H1 (cell line): ENCODE measurements at regions not wholly inside any gene's neighbourhood (a gene's known extent, or its start where the extent isn't known, plus 50 kb on each side); places are given as distances from the start of the nearest gene placed in this dataset.

Source experiments
- CTCF ChIA-PET: fragments of 300-600 bp; sonication (Branson Sonifier 250); formaldehyde crosslinking; loops from one replicate; lab custom pipeline; 2021; ENCODE audit not compliant: partially characterized antibody; lab: Charles Lee
- POLR2A ChIA-PET: fragments of 300-600 bp; sonication (Branson Sonifier 250); formaldehyde crosslinking; loops from one replicate; lab custom pipeline; 2021; ENCODE audit warnings: inconsistent platforms; ENCODE audit not compliant: partially characterized antibody; lab: Charles Lee
- DNase-seq, 2 experiments: peaks; one replicate each; pipeline versions ENCODE4 v3.0.0 to v3.0.0-alpha.2; 2010 to 2022; ENCODE audit warnings: low spot score in 2 of 2, low read depth in 1 of 2, mixed read lengths in 1 of 2
- FAIRE-seq: peaks from 2 replicates; lab custom pipeline; 2011; peaks lifted over from hg19 to GRCh38; lab: Jason Lieb, UNC
- H2AFZ ChIP-seq: 2 replicates; pipeline ENCODE4 v1.8.1; 2012; ENCODE audit warnings: low read length, inconsistent platforms
- H2AK5ac ChIP-seq: 2 replicates; pipeline ENCODE4 v1.6.1; 2013; ENCODE audit warnings: low read depth, low read length
- H2BK120ac ChIP-seq: replicated peaks from 2 replicates; pipeline ENCODE3; 2013; ENCODE audit warnings: low read depth, low read length, inconsistent platforms
- H2BK12ac ChIP-seq: 2 replicates; pipeline ENCODE4 v1.6.1; 2013; ENCODE audit warnings: low read depth, low read length
- H2BK15ac ChIP-seq: 2 replicates; pipeline ENCODE4 v1.6.1; 2013; ENCODE audit warnings: low read length
- H2BK20ac ChIP-seq: 2 replicates; pipeline ENCODE4 v1.6.1; 2013; ENCODE audit warnings: low read length
- H2BK5ac ChIP-seq: 2 replicates; pipeline ENCODE4 v1.6.1; 2013; ENCODE audit warnings: low read depth, low read length
- H3K14ac ChIP-seq: 2 replicates; pipeline ENCODE4 v1.6.1; 2013; ENCODE audit warnings: inconsistent platforms; ENCODE audit not compliant: insufficient read length
- H3K18ac ChIP-seq: 2 replicates; pipeline ENCODE4 v1.6.1; 2013; ENCODE audit warnings: low read length; ENCODE audit errors: extremely low read depth
- H3K23ac ChIP-seq: 2 replicates; pipeline ENCODE4 v1.6.1; 2013; ENCODE audit warnings: inconsistent platforms; ENCODE audit not compliant: insufficient read length
- H3K23me2 ChIP-seq: 2 replicates; pipeline ENCODE4 v1.6.1; 2013; ENCODE audit warnings: low read depth, low read length
- H3K27ac ChIP-seq: 2 replicates; pipeline ENCODE4 v1.6.1; 2011; ENCODE audit warnings: low read depth, low read length, inconsistent platforms
- H3K27me3 ChIP-seq, 4 experiments: replicated peaks in 1 of 4; 1 replicate in 1 of 4; 2 replicates in 3 of 4; pipeline versions ENCODE4 v1.6.1 to v1.8.1; 2011 to 2013; ENCODE audit warnings: low read length in 3 of 4, mild to moderate bottlenecking in 3 of 4, inconsistent platforms in 2 of 4, mixed read lengths in 2 of 4, moderate library complexity in 1 of 4; ENCODE audit not compliant: control insufficient read depth in 3 of 4, insufficient read depth in 3 of 4; ENCODE audit errors: extremely low read depth in 1 of 4
- H3K36me3 ChIP-seq, 4 experiments: 2 replicates each; pipeline versions ENCODE4 v1.6.1 to v1.8.1; 2011 to 2013; ENCODE audit warnings: mild to moderate bottlenecking in 4 of 4, low read length in 3 of 4, moderate library complexity in 2 of 4, control low read depth in 1 of 4, inconsistent platforms in 1 of 4; ENCODE audit not compliant: insufficient read depth in 4 of 4, control insufficient read depth in 2 of 4
- H3K4ac ChIP-seq: replicated peaks from 2 replicates; pipeline ENCODE3; 2013; ENCODE audit warnings: low read length, low read depth, mixed read lengths, inconsistent platforms; ENCODE audit not compliant: insufficient read length
- H3K4me1 ChIP-seq, 4 experiments: replicated peaks in 1 of 4; 1 replicate in 1 of 4; 2 replicates in 3 of 4; pipeline versions ENCODE4 v1.6.1 to v1.8.1; 2011 to 2013; ENCODE audit warnings: low read length in 3 of 4, inconsistent platforms in 2 of 4, mixed read lengths in 1 of 4; ENCODE audit not compliant: insufficient read depth in 4 of 4, control insufficient read depth in 3 of 4
- H3K4me2 ChIP-seq, 2 experiments: 2 replicates each; pipeline versions ENCODE4 v1.6.1 to v1.8.1; 2011 to 2013; ENCODE audit warnings: low read depth in 2 of 2, low read length in 2 of 2, control low read depth in 1 of 2, inconsistent platforms in 1 of 2, mild to moderate bottlenecking in 1 of 2; ENCODE audit not compliant: insufficient read depth in 1 of 2
- H3K4me3 ChIP-seq, 4 experiments: fragments of 200-600, 300-600 bp in 1 of 4; sonication (generic), shearing (Covaris generic), sonication (Bioruptor Twin) in 1 of 4; 2 replicates each; pipeline versions ENCODE4 v1.5.1 to v1.8.1; 2011 to 2016; ENCODE audit warnings: low read length in 4 of 4, low read depth in 3 of 4, control low read depth in 2 of 4, inconsistent platforms in 2 of 4, mild to moderate bottlenecking in 2 of 4, mixed read lengths in 1 of 4, moderate library complexity in 1 of 4; ENCODE audit not compliant: insufficient read depth in 2 of 4; ENCODE audit errors: extremely low read depth in 1 of 4
- H3K56ac ChIP-seq: replicated peaks from 2 replicates; pipeline ENCODE3; 2013; ENCODE audit warnings: low read depth, mild to moderate bottlenecking, mixed read lengths, low read length, inconsistent platforms; ENCODE audit not compliant: insufficient read length
- H3K79me1 ChIP-seq: 2 replicates; pipeline ENCODE4 v1.6.1; 2013; ENCODE audit warnings: low read depth, low read length, control low read depth
- H3K79me2 ChIP-seq, 2 experiments: 2 replicates each; pipeline versions ENCODE4 v1.6.1 to v1.8.1; 2012 to 2013; ENCODE audit warnings: low read length in 2 of 2, mild to moderate bottlenecking in 2 of 2, inconsistent platforms in 1 of 2; ENCODE audit not compliant: insufficient read depth in 2 of 2, control insufficient read depth in 1 of 2
- H3K9ac ChIP-seq, 4 experiments: replicated peaks in 1 of 4; 1 replicate in 1 of 4; 2 replicates in 3 of 4; pipeline versions ENCODE4 v1.6.1 to v1.8.1; 2011 to 2013; ENCODE audit warnings: low read depth in 3 of 4, low read length in 3 of 4, control low read depth in 2 of 4, mild to moderate bottlenecking in 2 of 4, moderate library complexity in 2 of 4, inconsistent platforms in 1 of 4; ENCODE audit errors: extremely low read depth in 1 of 4
- H3K9me3 ChIP-seq, 2 experiments: 2 replicates each; pipeline versions ENCODE4 v1.6.1 to v1.8.1; 2012 to 2013; ENCODE audit warnings: mild to moderate bottlenecking in 2 of 2, moderate library complexity in 2 of 2, control low read depth in 1 of 2, inconsistent platforms in 1 of 2, low read depth in 1 of 2, low read length in 1 of 2, mixed read lengths in 1 of 2; ENCODE audit not compliant: insufficient read depth in 2 of 2
- H4K20me1 ChIP-seq, 2 experiments: replicated peaks in 1 of 2; 2 replicates each; pipeline versions ENCODE3 to v1.8.1; 2011 to 2013; ENCODE audit warnings: inconsistent platforms in 2 of 2, low read length in 2 of 2, mild to moderate bottlenecking in 1 of 2; ENCODE audit not compliant: insufficient read depth in 2 of 2, control insufficient read depth in 1 of 2
- H4K5ac ChIP-seq: 2 replicates; pipeline ENCODE4 v1.6.1; 2013; ENCODE audit warnings: low read length, low read depth, mixed read lengths, inconsistent platforms; ENCODE audit not compliant: insufficient read length
- H4K8ac ChIP-seq: 2 replicates; pipeline ENCODE4 v1.8.0; 2013; ENCODE audit warnings: mild to moderate bottlenecking, moderate library complexity, low read length, inconsistent platforms; ENCODE audit not compliant: insufficient read depth; ENCODE audit errors: extremely low read depth
- H4K91ac ChIP-seq: replicated peaks from 2 replicates; pipeline ENCODE3; 2013; ENCODE audit warnings: low read length, mixed read lengths, inconsistent platforms; ENCODE audit not compliant: insufficient read length
- ASH2L ChIP-seq: fragments of 200-600, 300-600 bp; sonication (generic); IDR thresholded peaks from one replicate; pipeline ENCODE4 v1.7.1; 2017; ENCODE audit warnings: low read length
- CHD1 ChIP-seq: IDR thresholded peaks from 2 replicates; pipeline ENCODE4 v1.6.1; 2012; ENCODE audit warnings: low read depth, low read length, improper control_type of control experiment
- KDM4A ChIP-seq: IDR thresholded peaks from one replicate; pipeline ENCODE4 v1.7.1; 2012; ENCODE audit warnings: low read depth, mild to moderate bottlenecking, moderate library complexity, low read length, inconsistent platforms; ENCODE audit not compliant: severe bottlenecking
- MAFK ChIP-seq: IDR thresholded peaks from 2 replicates; pipeline ENCODE4 v1.6.1; 2012; ENCODE audit warnings: low read depth, mild to moderate bottlenecking, improper control_type of control experiment, low read length
- POLR2A ChIP-seq, 2 experiments: IDR thresholded peaks; 1 replicate in 1 of 2; 2 replicates in 1 of 2; pipeline ENCODE4 v1.6.1; 2011; ENCODE audit warnings: low read depth in 2 of 2, low read length in 2 of 2, mild to moderate bottlenecking in 2 of 2; ENCODE audit errors: control extremely low read depth in 1 of 2
- SIRT6 ChIP-seq: IDR thresholded peaks from one replicate; pipeline ENCODE4 v1.7.1; 2012; ENCODE audit warnings: low read length, inconsistent platforms
- SP1 ChIP-seq: IDR thresholded peaks from 2 replicates; pipeline ENCODE4 v1.6.1; 2011; ENCODE audit warnings: low read depth, low read length
- SP2 ChIP-seq: IDR thresholded peaks from 2 replicates; pipeline ENCODE4 v1.6.1; 2012; ENCODE audit warnings: mild to moderate bottlenecking, low read length, inconsistent platforms
- TEAD4 ChIP-seq: IDR thresholded peaks from 2 replicates; pipeline ENCODE4 v1.6.1; 2012; ENCODE audit warnings: low read depth, low read length, inconsistent platforms, mixed read lengths
- USF2 ChIP-seq: IDR thresholded peaks from 2 replicates; pipeline ENCODE4 v1.6.1; 2011; ENCODE audit warnings: low read length, improper control_type of control experiment
- YY1 ChIP-seq: IDR thresholded peaks from 2 replicates; pipeline ENCODE4 v1.6.1; 2011; ENCODE audit warnings: low read depth, mild to moderate bottlenecking, low read length
- ZNF274 ChIP-seq: IDR thresholded peaks from 2 replicates; pipeline ENCODE4 v1.7.0; 2012; ENCODE audit warnings: low read length, borderline replicate concordance; ENCODE audit errors: extremely low read depth
- WGBS, 2 experiments: shearing (Covaris generic) in 1 of 2; methylation state at CpG; one replicate each; pipeline versions ENCODE4 v1.1.6 to v1.1.7; 2013 to 2015; ENCODE audit warnings: low lambda C conversion rate in 2 of 2, mixed read lengths in 2 of 2, inconsistent platforms in 1 of 2, low coverage in 1 of 2, missing lambda C conversion rate in 1 of 2; ENCODE audit not compliant: insufficient replicate concordance in 2 of 2, insufficient coverage in 1 of 2, insufficient read length in 1 of 2; ENCODE audit errors: extremely low coverage in 1 of 2, missing lambda C conversion rate in 1 of 2; 5-methylcytosine and 5-hydroxymethylcytosine counted together
- TF ChIP-seq, protein P1 (sequence below): IDR thresholded peaks from 2 replicates; pipeline ENCODE4 v1.6.1; 2011; ENCODE audit warnings: low read depth, mild to moderate bottlenecking, low read length; ENCODE audit not compliant: insufficient read depth

GRCh38 chr12:34097213-34097612 lies 74.9 kb downstream of the ALG10 start:
- Histone ChIP-seq H4K20me1 (no peaks in the 10 kb centered on the region), H3K27ac (no peak overlapping the region), H4K5ac (no peak overlapping the region), H2BK120ac (no peak overlapping the region), H2BK5ac (no peak overlapping the region), H3K4ac (no peak overlapping the region), H3K18ac (no peak overlapping the region), H4K8ac (no peak overlapping the region), H2BK12ac (no peak overlapping the region), H4K91ac (no peak overlapping the region), H3K79me2 (no peaks in the 10 kb centered on the region), H2AK5ac (no peak overlapping the region), H2AFZ (no peak overlapping the region), H3K14ac (no peak overlapping the region), H3K9ac (no peak overlapping the region), H3K79me1 (no peaks in the 10 kb centered on the region), H3K27me3 (no peaks in the 10 kb centered on the region), H3K9me3 (peaks cover 45 to 49% of the 10 kb centered on the region in 2 experiments), H3K23ac (no peak overlapping the region), H3K56ac (no peak overlapping the region), H2BK15ac (no peak overlapping the region), H3K23me2 (no peaks in the 10 kb centered on the region), H3K4me1 (no peaks in the 10 kb centered on the region), H3K4me3 (no peak overlapping the region), H3K4me2 (no peak overlapping the region), H2BK20ac (no peak overlapping the region), H3K36me3 (no peaks in the 10 kb centered on the region)
- CTCF ChIA-PET = no interaction called here
- FAIRE-seq (no peak), DNase-seq (no peak)
- WGBS, 2 experiments = 71% methylated on average over 4 of the region's 4 CpGs; no CpG with 5 or more reads in 1 of the 2 experiments
- no peak for TF ChIP-seq CHD1
- TF ChIP-seq ZNF274 = no peak
- TF ChIP-seq POLR2A (IDR thresholded peaks at IDR 0.05; ENCODE audit: control extremely low read depth in 1 of 2, low read depth in 2 of 2, low read length in 2 of 2) = no peak
- no peak for TF ChIP-seq SP1
- TF ChIP-seq SP2 = no peak
- TF ChIP-seq KDM4A = no peak
- TF ChIP-seq USF2 = no peak
- TF ChIP-seq ASH2L = no peak
- TF ChIP-seq, protein P1, sequence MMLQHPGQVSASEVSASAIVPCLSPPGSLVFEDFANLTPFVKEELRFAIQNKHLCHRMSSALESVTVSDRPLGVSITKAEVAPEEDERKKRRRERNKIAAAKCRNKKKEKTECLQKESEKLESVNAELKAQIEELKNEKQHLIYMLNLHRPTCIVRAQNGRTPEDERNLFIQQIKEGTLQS = no peak
- TF ChIP-seq TEAD4 = no peak
- TF ChIP-seq MAFK = no peak
- TF ChIP-seq YY1 = no peak
- TF ChIP-seq SIRT6 = no peak
- POLR2A ChIA-PET = no interaction called here
